Heart left ventricle (tissue), 16 donors: ENCODE measurements at regions not wholly inside any gene's neighbourhood (a gene's known extent, or its start where the extent isn't known, plus 50 kb on each side); places are given as distances from the start of the nearest gene placed in this dataset.
A peak's percentile ranks its signal among the peaks of the same experiment; 100 is the strongest.

Experiments
- ATAC-seq, 4 donors: fragments of 200-7000 bp; cut with Tn5 transposase; one replicate each; pipeline ENCODE4 v1.9.1; 2020 to 2022; ENCODE audit warnings: moderate library complexity in 4 of 4, mild to moderate bottlenecking in 3 of 4, moderate number of reproducible peaks in 1 of 4
- DNase-seq, 5 donors: peaks; one replicate each; pipeline ENCODE4 v3.0.0-alpha.2; 2020
- H3K27ac ChIP-seq, 12 donors: fragments of 200-600 bp; sonication (generic) in 4 of 12; one replicate each; pipeline versions ENCODE4 v1.5.0 to v1.8.0; 2016 to 2022; ENCODE audit warnings: mild to moderate bottlenecking in 2 of 12
- H3K27me3 ChIP-seq, 9 donors: fragments of 200-600 bp; sonication (generic) in 2 of 9; one replicate each; pipeline versions ENCODE4 v1.5.1 to v1.8.0; 2016 to 2022; ENCODE audit warnings: mild to moderate bottlenecking in 3 of 9
- H3K36me3 ChIP-seq, 9 donors: fragments of 200-600 bp; sonication (generic) in 2 of 9; one replicate each; pipeline versions ENCODE4 v1.5.0 to v1.8.0; 2018 to 2022; ENCODE audit warnings: mild to moderate bottlenecking in 2 of 9
- H3K4me1 ChIP-seq, 12 donors: fragments of 200-600 bp; sonication (generic) in 4 of 12; one replicate each; pipeline versions ENCODE4 v1.5.0 to v1.8.0; 2016 to 2022; ENCODE audit warnings: mild to moderate bottlenecking in 3 of 12
- H3K4me3 ChIP-seq, 12 donors: fragments of 200-600 bp; sonication (generic) in 4 of 12; one replicate each; pipeline versions ENCODE4 v1.5.0 to v1.8.0; 2017 to 2022; ENCODE audit warnings: mild to moderate bottlenecking in 9 of 12, moderate library complexity in 4 of 12
- H3K9me3 ChIP-seq, 12 donors: fragments of 200-600 bp; sonication (generic) in 4 of 12; one replicate each; pipeline versions ENCODE4 v1.5.0 to v1.8.0; 2016 to 2022; ENCODE audit warnings: mild to moderate bottlenecking in 1 of 12
- CTCF ChIP-seq, 12 donors: fragments of 200-600 bp; sonication (generic) in 4 of 12; IDR thresholded peaks; one replicate each; pipeline versions ENCODE4 v1.5.0 to v1.8.0; 2018 to 2022; ENCODE audit warnings: antibody characterized with exemption in 12 of 12, mild to moderate bottlenecking in 5 of 12
- POLR2A ChIP-seq, 2 donors: fragments of 450-650 bp; IDR thresholded peaks; one replicate each; pipeline ENCODE4 v1.6.1; 2017; ENCODE audit warnings: antibody characterized with exemption in 2 of 2, mild to moderate bottlenecking in 2 of 2, moderate library complexity in 2 of 2
- WGBS, 4 donors: extraction: QIAGEN DNeasy Blood & Tissue Kit in 2 of 4; methylation state at CpG; one replicate each; pipeline versions ENCODE4 v1.1.5 to v1.1.7; 2013 to 2018; 5-methylcytosine and 5-hydroxymethylcytosine counted together
- intact Hi-C, 10 donors: fragments of 100-400 bp; cut with DNase I; formaldehyde crosslinking; loops; one replicate each; pipeline versions ENCODE4 v1.11.1 to v1.14.2; 2022
- donor health status: ischemic (EF 13 %, LVEDD 7.1; RV severe dilation, severe dysfunction).
- donor health status: healthy with polysubstance abuse.
- donor health status: DM: no; HTN: yes; CAD: no.
- donor health status: DM: no; HTN: no; CAD: no.
- donor health status: ischemic (EF 25% LVEDD 6.9; RV normal size, moderate dysfunction).
- donor health status: ischemic (EF 25% LVEDD 5.7; RV mildly dilated, moderate dysfunction).
- donor health status: healthy.
- donor health status: DM: yes; HTN: yes; CAD: no.
- donor health status: ischemic (EF 35%, LVEDD 5.7; RV mildly dilated, moderate dysfunction).
- donor health status: nonischemic (EF 11% LVEDD 7.7; RV severe dilation, severe dysfunction).
- donor health status: DM: yes; HTN: yes; CAD: no.
- donor health status: PGD.
- donor health status: ischemic (EF 29% LVEDD 5.4; RV normal size, mild dysfunction).
- donor health status: nonischemic (EF 23%, LVEDD 6.1; RV moderate dilation, normal function).

GRCh38 chr2:120907822-120908221, 172.2 kb downstream of the GLI2 start:
- no peak for ATAC-seq
- 88 to 97% (median 89%) methylated on average over 4 of the region's 4 CpGs for WGBS, 4 donors
- no peak for TF ChIP-seq CTCF (IDR thresholded peaks at IDR 0.05)
- TF ChIP-seq POLR2A (IDR thresholded peaks at IDR 0.05) = no peak

GRCh38 chr2:120908314-120908975, 172.8 kb downstream of the GLI2 start:
- Histone ChIP-seq H3K27ac (no peak overlapping the region), H3K36me3 (no peaks in the 10 kb centered on the region), H3K27me3 (no peaks in the 10 kb centered on the region), H3K4me3 (no peak overlapping the region), H3K4me1 (peaks cover 0 to 40% (median 11%) of the 10 kb centered on the region in 12 donors), H3K9me3 (no peaks in the 10 kb centered on the region)
- intact Hi-C loops = no loop called here
- DNase-seq = no peak
- ATAC-seq = no peak
- no peak for TF ChIP-seq CTCF (IDR thresholded peaks at IDR 0.05)
- no peak for TF ChIP-seq POLR2A (IDR thresholded peaks at IDR 0.05)
- WGBS, 4 donors = 84 to 95% (median 87%) methylated on average over 3 to 5 of the region's 5 CpGs

More at GRCh38 chr2:120907822-120908221, 172.2 kb downstream of the GLI2 start:
- H3K9me3 ChIP-seq = no peaks in the 10 kb centered on the region
- no peaks in the 10 kb centered on the region for H3K36me3 ChIP-seq
- peaks cover 0 to 33% (median 6%) of the 10 kb centered on the region in 12 donors for H3K4me1 ChIP-seq
- no peak overlapping the region for H3K27ac ChIP-seq
- H3K27me3 ChIP-seq = no peaks in the 10 kb centered on the region
- no peak overlapping the region for H3K4me3 ChIP-seq
- intact Hi-C loops = no loop called here
- no peak for DNase-seq

- no peak for DNase-seq
Measured at GRCh38 chr2:120909102-120909501, 173.4 kb downstream of the GLI2 start.

GRCh38 chr2:120910164-120910563, 174.5 kb downstream of the GLI2 start:
- Histone ChIP-seq H3K27ac (no peak overlapping the region), H3K36me3 (no peaks in the 10 kb centered on the region), H3K27me3 (no peaks in the 10 kb centered on the region), H3K9me3 (no peaks in the 10 kb centered on the region), H3K4me1 (peaks cover 3 to 41% (median 24%) of the 10 kb centered on the region in 12 donors), H3K4me3 (no peak overlapping the region)
- TF ChIP-seq POLR2A (IDR thresholded peaks at IDR 0.05) = no peak
- no peak for TF ChIP-seq CTCF (IDR thresholded peaks at IDR 0.05)
- 93 to 97% (median 95%) methylated on average over 5 of the region's 5 CpGs for WGBS, 4 donors
- DNase-seq = peak in 1 of 5 donors; percentile 13
- no peak for ATAC-seq
- intact Hi-C loops = no loop called here

More at GRCh38 chr2:120909102-120909501, 173.4 kb downstream of the GLI2 start:
- no peak overlapping the region for H3K27ac ChIP-seq
- H3K27me3 ChIP-seq = no peaks in the 10 kb centered on the region
- no peak for ATAC-seq
- no peak overlapping the region for H3K4me3 ChIP-seq
- no peaks in the 10 kb centered on the region for H3K9me3 ChIP-seq
- TF ChIP-seq POLR2A (IDR thresholded peaks at IDR 0.05) = no peak
- no peak for TF ChIP-seq CTCF (IDR thresholded peaks at IDR 0.05)
- 76 to 91% (median 87%) methylated on average over 2 of the region's 2 CpGs for WGBS, 4 donors
- no peaks in the 10 kb centered on the region for H3K36me3 ChIP-seq
- peaks cover 0 to 41% (median 14%) of the 10 kb centered on the region in 12 donors for H3K4me1 ChIP-seq
- intact Hi-C loops = no loop called here
